Right lobe of liver (tissue), 4 donors: ENCODE measurements at regions not wholly inside any gene's neighbourhood (a gene's known extent, or its start where the extent isn't known, plus 50 kb on each side); places are given as distances from the start of the nearest gene placed in this dataset.

Experiments used
- CTCF ChIP-seq, 4 donors: fragments of 200-600 bp in 3 of 4; fragments of 450-650 bp in 1 of 4; IDR thresholded peaks; one replicate each; pipeline versions ENCODE4 v1.5.1 to v1.8.0; 2016 to 2022; ENCODE audit warnings: antibody characterized with exemption in 4 of 4, mild to moderate bottlenecking in 2 of 4
- POLR2A ChIP-seq: fragments of 450-650 bp; IDR thresholded peaks from one replicate; pipeline ENCODE4 v1.6.1; 2017; ENCODE audit warnings: antibody characterized with exemption, mild to moderate bottlenecking
- donor health status: DM: no; HTN: no; CAD: no.
- donor health status: DM: no; HTN: no; CAD: no.
- donor health status: DM: no; HTN: yes; CAD: no.

DNA sequence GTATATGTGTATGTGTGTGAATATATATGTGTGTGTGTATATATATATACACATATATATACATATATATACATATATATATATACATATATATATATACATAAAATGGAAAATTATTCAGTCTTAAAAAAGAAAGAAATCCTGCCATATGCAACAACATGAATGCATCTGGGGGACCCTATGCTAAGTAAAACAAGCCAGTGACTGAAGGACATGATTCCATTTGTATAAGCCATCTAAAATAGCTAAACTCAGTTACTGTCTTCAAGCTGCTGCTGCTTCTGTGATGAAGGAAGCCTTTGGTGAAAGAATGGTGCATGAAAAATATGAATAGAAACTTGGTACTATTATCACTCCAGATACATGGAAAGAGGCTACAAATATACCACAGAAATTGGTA lies 118.6 kb downstream of the ATXN7L3B start:
- no peak for TF ChIP-seq CTCF (IDR thresholded peaks at IDR 0.05)
- no peak for TF ChIP-seq POLR2A
